Gastrocnemius medialis (tissue), 4 donors: ENCODE measurements at regions not wholly inside any gene's neighbourhood (a gene's known extent, or its start where the extent isn't known, plus 50 kb on each side); places are given as distances from the start of the nearest gene placed in this dataset.

Experiments used
- ATAC-seq, 2 donors: fragments of 150-250 bp; one replicate each; pipeline ENCODE4 v1.9.1; 2016
- DNase-seq, 2 donors: peaks; one replicate each; pipeline ENCODE4 v3.0.0-alpha.2; 2019
- H3K27ac ChIP-seq, 4 donors: fragments of 200-600 bp; sonication (generic); 1 replicate in 1 of 4; 2 replicates in 3 of 4; pipeline ENCODE4 v1.5.1; 2016 to 2018; ENCODE audit warnings: mild to moderate bottlenecking in 2 of 4, moderate library complexity in 1 of 4
- H3K27me3 ChIP-seq, 3 donors: fragments of 200-600 bp; sonication (generic) in 2 of 3; 1 replicate in 1 of 3; 2 replicates in 2 of 3; pipeline versions ENCODE4 v1.5.1 to v1.6.0; 2016 to 2019; ENCODE audit warnings: mild to moderate bottlenecking in 1 of 3, moderate library complexity in 1 of 3
- H3K36me3 ChIP-seq, 2 donors: fragments of 200-600 bp; sonication (generic) in 1 of 2; one replicate each; pipeline ENCODE4 v1.5.1; 2017 to 2018
- H3K4me1 ChIP-seq, 2 donors: fragments of 200-600 bp; sonication (generic) in 1 of 2; one replicate each; pipeline ENCODE4 v1.5.1; 2016 to 2017; ENCODE audit warnings: mild to moderate bottlenecking in 2 of 2
- H3K4me3 ChIP-seq, 4 donors: fragments of 200-600 bp; sonication (generic) in 3 of 4; 1 replicate in 1 of 4; 2 replicates in 3 of 4; pipeline ENCODE4 v1.5.1; 2016 to 2019; ENCODE audit warnings: mild to moderate bottlenecking in 2 of 4
- H3K9me3 ChIP-seq, 3 donors: fragments of 200-600 bp; sonication (generic) in 2 of 3; 1 replicate in 1 of 3; 2 replicates in 2 of 3; pipeline ENCODE4 v1.5.1; 2016 to 2019
- POLR2A ChIP-seq, 2 donors: fragments of 450-650 bp; IDR thresholded peaks; one replicate each; pipeline ENCODE4 v1.6.1; 2017; ENCODE audit warnings: antibody characterized with exemption in 2 of 2, mild to moderate bottlenecking in 2 of 2, moderate library complexity in 2 of 2
- in situ Hi-C, 4 donors: fragments of 200-750 bp; cut with MboI; loops; one replicate each; pipeline versions ENCODE4 v1.15.0 to v1.8.0; 2017; ENCODE audit warnings: low sequenced_read_pairs in 4 of 4
- intact Hi-C: fragments of 100-400 bp; cut with DNase I; formaldehyde crosslinking; loops from one replicate; pipeline ENCODE4 v1.15.1; 2023; ENCODE audit warnings: low total_unique reads
- TF ChIP-seq, protein P1 (sequence below), 5 experiments: fragments of 450-650 bp in 3 of 5; fragments of 200-600 bp in 2 of 5; sonication (generic) in 2 of 5; IDR thresholded peaks in 4 of 5; conservative IDR thresholded peaks in 1 of 5; 1 replicate in 4 of 5; 2 replicates in 1 of 5; pipeline ENCODE4 v1.5.1; 2016 to 2019; ENCODE audit warnings: antibody characterized with exemption in 5 of 5, mild to moderate bottlenecking in 3 of 5, moderate library complexity in 3 of 5

GRCh38 chr20:60349418-60349817 lies 391.2 kb downstream of the CDH26 start:
- in situ Hi-C loops (no loop called here), intact Hi-C loops (no loop called here)
- Histone ChIP-seq H3K4me3 (no peak overlapping the region), H3K36me3 (no peaks in the 10 kb centered on the region), H3K4me1 (no peaks in the 10 kb centered on the region), H3K27ac (no peak overlapping the region), H3K27me3 (no peaks in the 10 kb centered on the region), H3K9me3 (no peaks in the 10 kb centered on the region)
- TF ChIP-seq, protein P1, sequence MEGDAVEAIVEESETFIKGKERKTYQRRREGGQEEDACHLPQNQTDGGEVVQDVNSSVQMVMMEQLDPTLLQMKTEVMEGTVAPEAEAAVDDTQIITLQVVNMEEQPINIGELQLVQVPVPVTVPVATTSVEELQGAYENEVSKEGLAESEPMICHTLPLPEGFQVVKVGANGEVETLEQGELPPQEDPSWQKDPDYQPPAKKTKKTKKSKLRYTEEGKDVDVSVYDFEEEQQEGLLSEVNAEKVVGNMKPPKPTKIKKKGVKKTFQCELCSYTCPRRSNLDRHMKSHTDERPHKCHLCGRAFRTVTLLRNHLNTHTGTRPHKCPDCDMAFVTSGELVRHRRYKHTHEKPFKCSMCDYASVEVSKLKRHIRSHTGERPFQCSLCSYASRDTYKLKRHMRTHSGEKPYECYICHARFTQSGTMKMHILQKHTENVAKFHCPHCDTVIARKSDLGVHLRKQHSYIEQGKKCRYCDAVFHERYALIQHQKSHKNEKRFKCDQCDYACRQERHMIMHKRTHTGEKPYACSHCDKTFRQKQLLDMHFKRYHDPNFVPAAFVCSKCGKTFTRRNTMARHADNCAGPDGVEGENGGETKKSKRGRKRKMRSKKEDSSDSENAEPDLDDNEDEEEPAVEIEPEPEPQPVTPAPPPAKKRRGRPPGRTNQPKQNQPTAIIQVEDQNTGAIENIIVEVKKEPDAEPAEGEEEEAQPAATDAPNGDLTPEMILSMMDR (IDR thresholded peaks at IDR 0.05 in 4 of 5, conservative IDR thresholded peaks at IDR 0.05 in 1 of 5): no peak
- TF ChIP-seq POLR2A (IDR thresholded peaks at IDR 0.05): no peak
- DNase-seq: no peak
- ATAC-seq: no peak

GRCh38 chr20:60352017-60352416 lies 393.8 kb downstream of the CDH26 start:
- TF ChIP-seq, protein P1 (IDR thresholded peaks at IDR 0.05 in 4 of 5, conservative IDR thresholded peaks at IDR 0.05 in 1 of 5): no peak
- TF ChIP-seq POLR2A (IDR thresholded peaks at IDR 0.05): no peak
- ATAC-seq: no peak
- in situ Hi-C loops: no loop called here

GRCh38 chr20:60352596-60352995 lies 394.4 kb downstream of the CDH26 start:
- intact Hi-C loops (no loop called here), in situ Hi-C loops (no loop called here)
- Histone ChIP-seq H3K4me3 (no peak overlapping the region), H3K4me1 (no peaks in the 10 kb centered on the region), H3K27ac (no peak overlapping the region), H3K27me3 (no peaks in the 10 kb centered on the region), H3K9me3 (no peaks in the 10 kb centered on the region), H3K36me3 (no peaks in the 10 kb centered on the region)
- TF ChIP-seq, protein P1 (IDR thresholded peaks at IDR 0.05 in 4 of 5, conservative IDR thresholded peaks at IDR 0.05 in 1 of 5): no peak
- TF ChIP-seq POLR2A (IDR thresholded peaks at IDR 0.05): no peak
- no peak for DNase-seq
- no peak for ATAC-seq

More at GRCh38 chr20:60352017-60352416, 393.8 kb downstream of the CDH26 start:
- Histone ChIP-seq H3K4me1 (no peaks in the 10 kb centered on the region), H3K4me3 (no peak overlapping the region), H3K36me3 (no peaks in the 10 kb centered on the region), H3K9me3 (no peaks in the 10 kb centered on the region), H3K27ac (no peak overlapping the region), H3K27me3 (no peaks in the 10 kb centered on the region)
- no peak for DNase-seq
- intact Hi-C loops: no loop called here

DNA sequence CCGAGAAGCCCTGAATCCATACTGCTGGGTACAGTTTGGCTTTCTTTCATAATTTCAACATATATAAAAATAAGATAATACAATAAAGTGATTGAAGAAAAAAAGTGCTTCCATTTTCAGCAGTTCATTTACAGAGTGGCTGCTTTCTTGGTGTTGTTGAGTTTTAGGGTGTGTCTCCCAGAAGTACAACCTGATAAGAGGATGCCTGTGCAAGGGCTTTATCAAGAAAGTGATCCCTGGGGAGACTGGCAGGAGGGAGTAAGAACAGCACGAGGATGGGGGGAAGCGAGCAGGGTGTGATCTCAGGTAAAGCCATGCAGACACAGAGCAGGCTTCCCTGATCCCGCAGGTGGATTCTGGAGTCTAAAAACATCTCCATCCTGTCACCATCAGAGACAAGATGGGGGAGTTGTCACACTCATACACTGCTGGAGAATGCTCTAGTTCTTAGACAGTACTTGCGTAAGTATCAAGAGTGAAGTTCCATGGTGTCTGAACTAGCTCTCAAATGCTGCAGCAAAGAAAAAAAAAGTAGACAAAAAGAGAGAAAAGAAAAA lies 395.9 kb downstream of the CDH26 start:
- H3K36me3 ChIP-seq: no peaks in the 10 kb centered on the region
- intact Hi-C loops: no loop called here
- H3K4me1 ChIP-seq: no peaks in the 10 kb centered on the region
- DNase-seq (no peak), ATAC-seq (no peak)
- in situ Hi-C loops: no loop called here
- H3K27ac ChIP-seq: no peak overlapping the region
- H3K9me3 ChIP-seq: no peaks in the 10 kb centered on the region
- H3K27me3 ChIP-seq: no peaks in the 10 kb centered on the region
- no peak overlapping the region for H3K4me3 ChIP-seq
- TF ChIP-seq, protein P1 (IDR thresholded peaks at IDR 0.05 in 4 of 5, conservative IDR thresholded peaks at IDR 0.05 in 1 of 5): no peak
- no peak for TF ChIP-seq POLR2A (IDR thresholded peaks at IDR 0.05)

DNA sequence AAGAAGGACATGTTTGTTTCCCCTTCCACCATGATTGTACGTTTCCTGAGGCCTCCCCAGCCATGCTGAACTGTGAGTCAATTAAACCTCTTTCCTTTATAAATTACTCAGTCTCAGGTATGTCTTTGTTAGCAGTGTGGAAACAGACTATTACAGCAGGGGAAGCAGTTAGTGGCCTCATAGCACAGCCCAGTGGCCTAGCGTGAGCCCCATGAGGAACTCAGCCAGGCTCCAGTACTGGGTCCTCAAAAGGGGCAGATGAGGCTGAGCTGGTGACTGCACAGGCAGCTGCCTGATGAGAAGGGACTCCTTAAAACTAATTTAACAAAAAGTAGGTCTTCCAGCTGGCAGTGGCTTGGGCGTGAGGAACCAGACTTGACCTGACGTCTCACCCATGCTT lies 399.9 kb downstream of the CDH26 start:
- Histone ChIP-seq H3K9me3 (no peaks in the 10 kb centered on the region), H3K27ac (no peak overlapping the region), H3K4me1 (no peaks in the 10 kb centered on the region), H3K36me3 (no peaks in the 10 kb centered on the region), H3K4me3 (no peak overlapping the region), H3K27me3 (no peaks in the 10 kb centered on the region)
- in situ Hi-C loops: no loop called here
- TF ChIP-seq POLR2A (IDR thresholded peaks at IDR 0.05): no peak
- TF ChIP-seq, protein P1 (IDR thresholded peaks at IDR 0.05 in 4 of 5, conservative IDR thresholded peaks at IDR 0.05 in 1 of 5): no peak
- intact Hi-C loops: no loop called here
- DNase-seq (no peak), ATAC-seq (no peak)
